Body of pancreas (tissue), 4 donors: ENCODE measurements at regions not wholly inside any gene's neighbourhood (a gene's known extent, or its start where the extent isn't known, plus 50 kb on each side); places are given as distances from the start of the nearest gene placed in this dataset.

Source experiments
- ATAC-seq: fragments of 150-250 bp; one replicate; pipeline ENCODE4 v1.9.1; 2016
- DNase-seq, 4 donors: peaks; one replicate each; pipeline ENCODE4 v3.0.0-alpha.2; 2019
- H3K27ac ChIP-seq, 4 donors: fragments of 200-600 bp; sonication (generic); 1 replicate in 3 of 4; 2 replicates in 1 of 4; pipeline versions ENCODE4 v1.5.1 to v1.6.1; 2016 to 2019; ENCODE audit warnings: mild to moderate bottlenecking in 1 of 4, mixed read lengths in 1 of 4, moderate library complexity in 1 of 4
- H3K27me3 ChIP-seq, 2 donors: fragments of 200-600 bp; sonication (generic); one replicate each; pipeline ENCODE4 v1.6.0; 2016; ENCODE audit warnings: mild to moderate bottlenecking in 1 of 2
- H3K36me3 ChIP-seq, 2 donors: fragments of 200-600 bp; sonication (generic); replicated peaks in 1 of 2; 2 replicates each; pipeline ENCODE4 v1.5.1; 2016; ENCODE audit warnings: low read depth in 2 of 2; ENCODE audit not compliant: insufficient read depth in 1 of 2
- H3K4me1 ChIP-seq: fragments of 200-600 bp; sonication (generic); one replicate; pipeline ENCODE4 v1.6.0; 2016
- H3K4me3 ChIP-seq, 2 donors: fragments of 200-600 bp; sonication (generic); 1 replicate in 1 of 2; 2 replicates in 1 of 2; pipeline ENCODE4 v1.5.1; 2016 to 2019
- H3K9me3 ChIP-seq, 3 donors: fragments of 200-600 bp; sonication (generic); 1 replicate in 2 of 3; 2 replicates in 1 of 3; pipeline ENCODE4 v1.5.1; 2016
- CTCF ChIP-seq, 7 experiments: fragments of 450-650 bp in 4 of 7; fragments of 200-600 bp in 3 of 7; sonication (generic) in 3 of 7; IDR thresholded peaks; one replicate each; pipeline ENCODE4 v1.5.1; 2016 to 2019; ENCODE audit warnings: antibody characterized with exemption in 7 of 7
- POLR2A ChIP-seq, 3 donors: fragments of 450-650 bp; IDR thresholded peaks; one replicate each; pipeline ENCODE4 v1.6.1; 2016; ENCODE audit warnings: antibody characterized with exemption in 3 of 3, mild to moderate bottlenecking in 2 of 3
- WGBS, 2 donors: methylation state at CpG; one replicate each; pipeline ENCODE4 v1.1.5; 2017; 5-methylcytosine and 5-hydroxymethylcytosine counted together
- intact Hi-C: fragments of 100-400 bp; cut with DNase I; formaldehyde crosslinking; loops from one replicate; pipeline ENCODE4 v1.15.1; 2023

GRCh38 chr1:71147637-71148360 is 67.0 kb upstream of the ZRANB2 start:
- no peaks in the 10 kb centered on the region for H3K36me3 ChIP-seq
- no peak overlapping the region for H3K27ac ChIP-seq
- no peak overlapping the region for H3K4me3 ChIP-seq
- TF ChIP-seq POLR2A (IDR thresholded peaks at IDR 0.05), result no peak
- TF ChIP-seq CTCF (IDR thresholded peaks at IDR 0.05), result no peak
- H3K9me3 ChIP-seq, result peaks cover 0 to 4% (median 0%) of the 10 kb centered on the region in 3 donors
- DNase-seq (no peak), ATAC-seq (no peak)
- whole genome bisulfite sequencing, 2 donors, result 68 to 81% methylated on average over 4 of the region's 4 CpGs
- H3K27me3 ChIP-seq, result no peaks in the 10 kb centered on the region
- intact Hi-C loops, result no loop called here
- no peaks in the 10 kb centered on the region for H3K4me1 ChIP-seq

DNA sequence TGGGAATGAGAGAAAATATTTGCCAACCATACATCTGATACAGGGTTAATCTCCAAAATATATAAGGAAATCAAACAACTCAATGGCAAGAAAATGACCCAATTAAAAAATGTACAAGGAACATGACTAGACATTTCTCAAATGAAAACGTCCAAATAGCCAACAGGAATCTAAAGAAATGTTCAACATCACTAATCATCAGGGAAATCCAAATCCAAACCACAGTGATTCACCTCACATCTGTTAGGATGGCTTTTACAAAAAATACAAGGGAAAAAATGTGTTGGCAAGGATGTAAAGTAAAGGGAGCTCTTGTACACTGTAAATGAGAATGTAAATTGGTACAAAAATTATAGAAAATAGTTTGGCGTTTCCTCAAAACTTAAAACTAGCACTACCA is 54.7 kb upstream of the ZRANB2 start:
- Histone ChIP-seq H3K4me1 (no peaks in the 10 kb centered on the region), H3K27me3 (no peaks in the 10 kb centered on the region), H3K36me3 (no peaks in the 10 kb centered on the region), H3K9me3 (peaks cover 0 to 16% (median 0%) of the 10 kb centered on the region in 3 donors), H3K27ac (no peak overlapping the region), H3K4me3 (no peak overlapping the region)
- ATAC-seq (no peak), DNase-seq (no peak)
- WGBS, 2 donors, result 68 to 73% methylated on average over 2 of the region's 2 CpGs
- TF ChIP-seq CTCF (IDR thresholded peaks at IDR 0.05) (no peak), POLR2A (IDR thresholded peaks at IDR 0.05) (no peak)
- intact Hi-C loops, result no loop called here
